ENCODE measurements at regions not wholly inside any gene's neighbourhood (a gene's known extent, or its start where the extent isn't known, plus 50 kb on each side); places are given as distances from the start of the nearest gene placed in this dataset.

- TF ChIP-seq ATOH8 (CRISPR knock-in tag; IDR thresholded peaks at IDR 0.05; ENCODE audit: low read depth) = no peak
- TF ChIP-seq, protein P1, sequence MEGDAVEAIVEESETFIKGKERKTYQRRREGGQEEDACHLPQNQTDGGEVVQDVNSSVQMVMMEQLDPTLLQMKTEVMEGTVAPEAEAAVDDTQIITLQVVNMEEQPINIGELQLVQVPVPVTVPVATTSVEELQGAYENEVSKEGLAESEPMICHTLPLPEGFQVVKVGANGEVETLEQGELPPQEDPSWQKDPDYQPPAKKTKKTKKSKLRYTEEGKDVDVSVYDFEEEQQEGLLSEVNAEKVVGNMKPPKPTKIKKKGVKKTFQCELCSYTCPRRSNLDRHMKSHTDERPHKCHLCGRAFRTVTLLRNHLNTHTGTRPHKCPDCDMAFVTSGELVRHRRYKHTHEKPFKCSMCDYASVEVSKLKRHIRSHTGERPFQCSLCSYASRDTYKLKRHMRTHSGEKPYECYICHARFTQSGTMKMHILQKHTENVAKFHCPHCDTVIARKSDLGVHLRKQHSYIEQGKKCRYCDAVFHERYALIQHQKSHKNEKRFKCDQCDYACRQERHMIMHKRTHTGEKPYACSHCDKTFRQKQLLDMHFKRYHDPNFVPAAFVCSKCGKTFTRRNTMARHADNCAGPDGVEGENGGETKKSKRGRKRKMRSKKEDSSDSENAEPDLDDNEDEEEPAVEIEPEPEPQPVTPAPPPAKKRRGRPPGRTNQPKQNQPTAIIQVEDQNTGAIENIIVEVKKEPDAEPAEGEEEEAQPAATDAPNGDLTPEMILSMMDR (IDR thresholded peaks at IDR 0.05) = no peak
- TF ChIP-seq ZSCAN20 (CRISPR knock-in tag; IDR thresholded peaks at IDR 0.05) = no peak
- no peak for TF ChIP-seq MAZ (IDR thresholded peaks at IDR 0.05; ENCODE audit: borderline replicate concordance, low read depth, low read length)
- no peak for TF ChIP-seq JUNB (IDR thresholded peaks at IDR 0.05)
- no peak for TF ChIP-seq NR3C1 (IDR thresholded peaks at IDR 0.05)
- no peak for TF ChIP-seq PBX3 (IDR thresholded peaks at IDR 0.05)
Observed at GRCh38 chr5:67355120-67355713, 158.6 kb upstream of the CD180 start (continued).

DNA sequence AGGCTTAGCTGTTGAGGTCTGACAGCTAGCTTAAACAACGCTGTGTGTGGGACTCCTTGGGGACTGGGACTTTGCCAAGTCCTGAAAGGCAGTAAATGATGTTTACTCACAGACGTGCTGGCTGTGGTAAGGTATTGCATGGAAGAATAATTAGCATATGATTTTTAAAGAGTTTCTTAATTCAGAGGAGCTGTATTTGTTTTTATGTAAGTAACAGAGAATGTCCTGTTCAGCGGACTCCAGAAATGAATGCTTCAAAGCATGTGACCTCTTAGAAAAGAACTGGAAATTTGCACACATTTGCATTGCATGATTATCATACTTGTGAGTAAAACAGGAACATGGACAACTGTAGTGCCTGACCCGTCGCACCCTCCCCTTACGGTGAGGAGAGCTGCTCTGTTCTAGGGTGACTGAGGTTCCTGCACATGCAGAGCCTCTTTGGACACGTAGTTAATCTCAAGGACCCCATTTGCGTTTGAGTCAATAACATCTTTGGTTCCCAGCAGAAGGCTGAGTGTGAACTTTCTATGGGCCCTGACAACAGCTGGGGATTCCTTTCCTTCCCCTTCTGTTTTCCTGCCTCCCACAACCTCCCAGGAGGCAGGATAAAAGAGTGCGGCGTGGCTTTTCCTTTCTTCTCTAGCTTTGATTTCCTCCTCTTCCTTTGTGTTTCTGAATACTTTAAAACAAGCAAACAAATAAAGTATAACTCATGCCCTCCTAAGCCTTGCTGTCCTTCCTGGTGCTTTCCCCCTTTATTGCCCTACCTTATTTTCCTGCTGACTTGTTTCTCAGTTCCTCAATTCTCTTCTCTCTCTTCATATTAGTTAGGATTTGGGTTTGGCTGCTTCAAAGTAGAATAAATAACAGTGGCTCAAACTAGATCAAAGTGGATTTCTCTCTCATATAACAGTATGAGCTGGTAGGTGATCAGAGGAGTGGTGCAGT, 157.2 kb upstream of the CD180 start:
- no peak for ATAC-seq
- CTCF ChIA-PET = no interaction called here
- Histone ChIP-seq H3K9me3 (no peaks in the 10 kb centered on the region), H3K27ac (no peak overlapping the region), H3K4me3 (no peak overlapping the region), H3K4me1 (no peaks in the 10 kb centered on the region), H3K4me2 (no peak overlapping the region)
- no peak for DNase-seq (ENCODE audit: low read depth in 1 of 2, low spot score in 1 of 2)
- POLR2A ChIA-PET = no interaction called here
- 42% methylated on average over 10 of the region's 10 CpGs for WGBS (ENCODE audit: missing lambda C conversion rate)
- FAIRE-seq = no peak
- TF ChIP-seq NFE2L2 (conservative IDR thresholded peaks at IDR 0.05; ENCODE audit: low read length) (no peak), HOXA7 (CRISPR knock-in tag; IDR thresholded peaks at IDR 0.05) (no peak), FOXS1 (CRISPR knock-in tag; IDR thresholded peaks at IDR 0.05) (no peak), RARB (CRISPR knock-in tag; IDR thresholded peaks at IDR 0.05) (no peak), RAD21 (conservative IDR thresholded peaks at IDR 0.05 in 1 of 2, IDR thresholded peaks at IDR 0.05 in 1 of 2) (no peak), BHLHE40 (IDR thresholded peaks at IDR 0.05; ENCODE audit: low read depth, low read length) (no peak), ZNF302 (CRISPR knock-in tag; IDR thresholded peaks at IDR 0.05) (no peak), MAX (IDR thresholded peaks at IDR 0.05) (no peak), NPAS2 (CRISPR knock-in tag; IDR thresholded peaks at IDR 0.05; ENCODE audit: borderline replicate concordance) (no peak), PBX3 (IDR thresholded peaks at IDR 0.05) (no peak), GATA3 (IDR thresholded peaks at IDR 0.05; ENCODE audit: borderline replicate concordance) (no peak)
- TF ChIP-seq, protein P1 (IDR thresholded peaks at IDR 0.05) = no peak
